IMR-90 (cell line): ENCODE measurements at regions not wholly inside any gene's neighbourhood (a gene's known extent, or its start where the extent isn't known, plus 50 kb on each side); places are given as distances from the start of the nearest gene placed in this dataset.

Experiments
- ATAC-seq: fragments of 200-7000 bp; cut with Tn5 transposase; 2 replicates; pipeline ENCODE4 v1.9.1; 2020; ENCODE audit warnings: low read depth, mild to moderate bottlenecking, moderate library complexity
- BruUV-seq: library from RNA; stranded (reverse); fragments of 400-500 nt; replicated peaks from 2 replicates; lab custom pipeline; 2021; lab: Mats Ljungman, UMichigan
- CTCF ChIA-PET: fragments of 300-600 bp; formaldehyde crosslinking; extraction: SDS; loops from one replicate; lab custom pipeline; 2021; ENCODE audit warnings: antibody characterized with exemption; lab: Yijun Ruan, JAX
- POLR2A ChIA-PET: fragments of 300-600 bp; sonication (Branson Sonifier 250); formaldehyde crosslinking; loops from one replicate; lab custom pipeline; 2022; ENCODE audit warnings: antibody characterized with exemption; ENCODE audit not compliant: unreplicated experiment; lab: Charles Lee
- DNase-seq: peaks from one replicate; pipeline ENCODE4 v3.0.0; 2013
- H2AFZ ChIP-seq: replicated peaks from 2 replicates; pipeline ENCODE3; 2013; ENCODE audit warnings: low read length, mild to moderate bottlenecking; ENCODE audit not compliant: poor library complexity
- H2AK5ac ChIP-seq: 2 replicates; pipeline ENCODE4 v1.6.1; 2013; ENCODE audit warnings: low read depth, low read length, inconsistent platforms
- H2AK9ac ChIP-seq: replicated peaks from 2 replicates; pipeline ENCODE3; 2013; ENCODE audit warnings: mild to moderate bottlenecking, low read depth, low read length, moderate library complexity; ENCODE audit not compliant: poor library complexity
- H2BK120ac ChIP-seq: 2 replicates; pipeline ENCODE4 v1.6.1; 2013; ENCODE audit warnings: low read depth, low read length, inconsistent platforms
- H2BK15ac ChIP-seq: 3 replicates; pipeline ENCODE4 v1.6.1; 2013; ENCODE audit warnings: low read depth, low read length, inconsistent platforms
- H2BK20ac ChIP-seq: 2 replicates; pipeline ENCODE4 v1.6.1; 2013; ENCODE audit warnings: low read depth, mild to moderate bottlenecking, inconsistent platforms, low read length, moderate library complexity
- H2BK5ac ChIP-seq: 2 replicates; pipeline ENCODE4 v1.6.1; 2013; ENCODE audit warnings: mild to moderate bottlenecking, low read depth, low read length, inconsistent platforms; ENCODE audit not compliant: poor library complexity, severe bottlenecking
- H3K14ac ChIP-seq: replicated peaks from 2 replicates; pipeline ENCODE4 v1.6.1; 2013; ENCODE audit warnings: low read depth, low read length, inconsistent platforms
- H3K18ac ChIP-seq: 2 replicates; pipeline ENCODE4 v1.6.1; 2013; ENCODE audit warnings: low read depth, low read length, control low read depth
- H3K23ac ChIP-seq: 2 replicates; pipeline ENCODE4 v1.6.1; 2013; ENCODE audit warnings: low read depth, low read length, inconsistent platforms
- H3K27ac ChIP-seq: 2 replicates; pipeline ENCODE4 v1.5.1; 2013; ENCODE audit warnings: mild to moderate bottlenecking, control low read depth, low read length; ENCODE audit not compliant: insufficient read depth
- H3K27me3 ChIP-seq: 2 replicates; pipeline ENCODE4 v1.6.1; 2013; ENCODE audit warnings: low read length; ENCODE audit not compliant: control insufficient read depth, insufficient read depth
- H3K36me3 ChIP-seq: 2 replicates; pipeline ENCODE4 v1.6.1; 2013; ENCODE audit warnings: low read length, mixed read lengths; ENCODE audit not compliant: control insufficient read depth, insufficient read depth
- H3K4ac ChIP-seq: 2 replicates; pipeline ENCODE4 v1.6.1; 2013; ENCODE audit warnings: low read depth, low read length, inconsistent platforms
- H3K4me1 ChIP-seq: 2 replicates; pipeline ENCODE4 v1.6.1; 2013; ENCODE audit warnings: low read length, mixed read lengths; ENCODE audit not compliant: control insufficient read depth, insufficient read depth
- H3K4me2 ChIP-seq: 2 replicates; pipeline ENCODE4 v1.6.1; 2013; ENCODE audit warnings: low read depth, mild to moderate bottlenecking, control low read depth, low read length, moderate library complexity
- H3K4me3 ChIP-seq: 2 replicates; pipeline ENCODE4 v1.5.1; 2013; ENCODE audit warnings: low read depth, mild to moderate bottlenecking, control low read depth, low read length, moderate library complexity; ENCODE audit not compliant: insufficient read depth
- H3K56ac ChIP-seq: 2 replicates; pipeline ENCODE4 v1.6.1; 2013; ENCODE audit warnings: low read length, inconsistent platforms; ENCODE audit not compliant: insufficient read depth; ENCODE audit errors: extremely low read depth
- H3K79me1 ChIP-seq, 2 experiments: 2 replicates each; pipeline ENCODE4 v1.6.1; 2013; ENCODE audit warnings: low read length in 2 of 2, inconsistent platforms in 1 of 2, low read depth in 1 of 2
- H3K9ac ChIP-seq: 2 replicates; pipeline ENCODE4 v1.6.1; 2013; ENCODE audit warnings: low read depth, low read length, control low read depth
- H3K9me1 ChIP-seq: 2 replicates; pipeline ENCODE4 v1.6.1; 2013; ENCODE audit warnings: low read length, inconsistent platforms; ENCODE audit not compliant: insufficient read depth
- H3K9me3 ChIP-seq: 2 replicates; pipeline ENCODE4 v1.6.1; 2013; ENCODE audit warnings: low read length; ENCODE audit not compliant: control insufficient read depth, insufficient read depth
- H4K20me1 ChIP-seq: 2 replicates; pipeline ENCODE4 v1.6.1; 2013; ENCODE audit warnings: low read length, inconsistent platforms; ENCODE audit not compliant: insufficient read depth
- H4K5ac ChIP-seq: 2 replicates; pipeline ENCODE4 v1.6.1; 2013; ENCODE audit warnings: mild to moderate bottlenecking, low read depth, low read length, control low read depth
- H4K8ac ChIP-seq, 2 experiments: 2 replicates each; pipeline ENCODE4 v1.6.1; 2013; ENCODE audit warnings: low read depth in 2 of 2, low read length in 2 of 2, control low read depth in 1 of 2, inconsistent platforms in 1 of 2
- H4K91ac ChIP-seq: 2 replicates; pipeline ENCODE4 v1.6.1; 2013; ENCODE audit warnings: low read depth, low read length, inconsistent platforms; ENCODE audit not compliant: insufficient read depth
- CHD1 ChIP-seq: IDR thresholded peaks from 2 replicates; pipeline ENCODE4 v1.6.1; 2012; ENCODE audit warnings: low read depth, low read length, improper control_type of control experiment
- CTCF ChIP-seq: conservative IDR thresholded peaks from 2 replicates; pipeline ENCODE4 v1.5.1; 2012; ENCODE audit warnings: mild to moderate bottlenecking, low read depth, low read length, improper control_type of control experiment
- FOS ChIP-seq: fragments of 150-350 bp; IDR thresholded peaks from 2 replicates; pipeline ENCODE4 v1.6.1; 2016; ENCODE audit warnings: low read depth, low read length
- MAFK ChIP-seq: IDR thresholded peaks from 2 replicates; pipeline ENCODE4 v1.6.1; 2012; ENCODE audit warnings: low read depth, low read length, improper control_type of control experiment
- MAZ ChIP-seq: IDR thresholded peaks from 2 replicates; pipeline ENCODE4 v1.6.1; 2012; ENCODE audit warnings: low read depth, mild to moderate bottlenecking, low read length, improper control_type of control experiment, moderate library complexity, borderline replicate concordance
- MXI1 ChIP-seq: IDR thresholded peaks from 2 replicates; pipeline ENCODE4 v1.6.1; 2012; ENCODE audit warnings: low read depth, mild to moderate bottlenecking, low read length, moderate library complexity, borderline replicate concordance
- POLR2A ChIP-seq: IDR thresholded peaks from 2 replicates; pipeline ENCODE4 v1.6.1; 2012; ENCODE audit warnings: mild to moderate bottlenecking, low read depth, low read length
- RFX5 ChIP-seq: IDR thresholded peaks from 2 replicates; pipeline ENCODE4 v1.8.0; 2012; ENCODE audit warnings: low read depth, mild to moderate bottlenecking, low read length, moderate library complexity
- dilution Hi-C: fragments of 300-500 bp; cut with HindIII; formaldehyde crosslinking; loops from one replicate; pipeline ENCODE4 v1.14.3; 2018; ENCODE audit warnings: low sequenced_read_pairs; ENCODE audit not compliant: unreplicated experiment
- in situ Hi-C: fragments of 300-500 bp; cut with MboI; formaldehyde crosslinking; loops from 3 replicates; pipeline ENCODE4 v1.14.3; 2019; ENCODE audit warnings: low sequenced_read_pairs, inconsistent platforms, mixed read lengths
- intact Hi-C: fragments of 100-400 bp; cut with micrococcal nuclease; formaldehyde crosslinking; loops from 2 replicates; pipeline ENCODE4 v1.10.0; 2022

GRCh38 chr1:189874715-189875435 is 602.8 kb downstream of the BRINP3 start:
- Histone ChIP-seq H2BK5ac (no peak overlapping the region), H2BK120ac (no peak overlapping the region), H2AK9ac (no peak overlapping the region), H2BK20ac (no peak overlapping the region), H3K27ac (no peak overlapping the region), H3K4me3 (no peak overlapping the region), H3K4me2 (no peak overlapping the region), H4K5ac (no peak overlapping the region), H3K27me3 (no peaks in the 10 kb centered on the region), H3K14ac (no peak overlapping the region), H3K9me1 (no peaks in the 10 kb centered on the region), H4K20me1 (no peaks in the 10 kb centered on the region), H3K23ac (no peak overlapping the region), H2AK5ac (no peak overlapping the region), H4K8ac (no peak overlapping the region), H4K91ac (no peak overlapping the region), H2AFZ (no peak overlapping the region), H3K9me3 (no peaks in the 10 kb centered on the region), H2BK15ac (no peak overlapping the region), H3K56ac (no peak overlapping the region), H3K79me1 (no peaks in the 10 kb centered on the region), H3K36me3 (no peaks in the 10 kb centered on the region), H3K4ac (no peak overlapping the region), H3K9ac (no peak overlapping the region), H3K4me1 (no peaks in the 10 kb centered on the region), H3K18ac (no peak overlapping the region)
- intact Hi-C loops: loop anchor here (2.0 kb wide), 1 partner anchor 18 kb away; no protein-coding TSS in a partner anchor
- no TSS peak for BruUV-seq
- CTCF ChIA-PET: interaction anchor here (0.5 to 1.0 kb wide), 2 partner anchors 11 to 16 kb away, joined by 3 read pairs; no protein-coding TSS in a partner anchor
- in situ Hi-C loops: no loop called here
- TF ChIP-seq CTCF: no peak
- TF ChIP-seq CHD1: no peak
- TF ChIP-seq POLR2A: no peak
- no peak for TF ChIP-seq MXI1
- peak; percentile 24; the same call in 1 of the 2 replicates for TF ChIP-seq MAFK
- TF ChIP-seq MAZ: no peak
- TF ChIP-seq FOS: no peak
- no peak for TF ChIP-seq RFX5
- dilution Hi-C loops: no loop called here
- POLR2A ChIA-PET: no interaction called here
- ATAC-seq (no peak), DNase-seq (no peak)
